AG04449 (cell line): ENCODE measurements at regions not wholly inside any gene's neighbourhood (a gene's known extent, or its start where the extent isn't known, plus 50 kb on each side); places are given as distances from the start of the nearest gene placed in this dataset.

Experiments used
- CTCF ChIA-PET: fragments of 350-600 bp; formaldehyde crosslinking; extraction: SDS; loops from one replicate; lab custom pipeline; 2021; ENCODE audit warnings: antibody characterized with exemption; lab: Yijun Ruan, JAX
- POLR2A ChIA-PET: fragments of 400-600, 350-600 bp; formaldehyde crosslinking; extraction: SDS; loops from one replicate; lab custom pipeline; 2020; ENCODE audit warnings: antibody characterized with exemption, inconsistent platforms; lab: Yijun Ruan, JAX
- DNase-seq: peaks from one replicate; pipeline ENCODE4 v3.0.0-alpha.2; 2010; ENCODE audit warnings: low read depth, low spot score
- H3K4me3 ChIP-seq: 2 replicates; pipeline ENCODE4 v1.5.1; 2011; ENCODE audit warnings: low read depth, mild to moderate bottlenecking, control low read depth, low read length
- TF ChIP-seq, protein P1 (sequence below): IDR thresholded peaks from one replicate; pipeline ENCODE4 v1.5.1; 2011; ENCODE audit warnings: mild to moderate bottlenecking, moderate library complexity, low read length, control low read depth, inconsistent platforms; ENCODE audit not compliant: insufficient read depth; ENCODE audit errors: missing control alignments

DNA sequence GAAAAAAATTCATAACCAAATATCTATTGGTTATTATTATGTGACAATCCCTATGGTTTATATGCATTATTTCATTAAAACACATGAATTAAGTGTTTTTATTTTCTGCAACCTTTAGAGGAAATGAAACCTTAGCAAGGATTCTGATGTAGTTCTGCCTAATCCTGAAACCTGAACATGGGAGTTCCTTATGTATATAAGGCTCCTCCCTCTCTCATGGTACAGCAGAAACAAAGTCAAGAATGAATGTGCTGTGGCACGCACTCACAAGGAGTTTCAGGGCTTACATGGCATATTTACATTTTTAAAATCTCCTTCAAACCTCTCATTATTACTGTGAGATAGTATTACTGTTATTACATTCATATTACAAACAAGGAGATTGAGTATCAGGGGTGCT is 426.4 kb upstream of the CITED2 start:
- POLR2A ChIA-PET, result no interaction called here
- TF ChIP-seq, protein P1, sequence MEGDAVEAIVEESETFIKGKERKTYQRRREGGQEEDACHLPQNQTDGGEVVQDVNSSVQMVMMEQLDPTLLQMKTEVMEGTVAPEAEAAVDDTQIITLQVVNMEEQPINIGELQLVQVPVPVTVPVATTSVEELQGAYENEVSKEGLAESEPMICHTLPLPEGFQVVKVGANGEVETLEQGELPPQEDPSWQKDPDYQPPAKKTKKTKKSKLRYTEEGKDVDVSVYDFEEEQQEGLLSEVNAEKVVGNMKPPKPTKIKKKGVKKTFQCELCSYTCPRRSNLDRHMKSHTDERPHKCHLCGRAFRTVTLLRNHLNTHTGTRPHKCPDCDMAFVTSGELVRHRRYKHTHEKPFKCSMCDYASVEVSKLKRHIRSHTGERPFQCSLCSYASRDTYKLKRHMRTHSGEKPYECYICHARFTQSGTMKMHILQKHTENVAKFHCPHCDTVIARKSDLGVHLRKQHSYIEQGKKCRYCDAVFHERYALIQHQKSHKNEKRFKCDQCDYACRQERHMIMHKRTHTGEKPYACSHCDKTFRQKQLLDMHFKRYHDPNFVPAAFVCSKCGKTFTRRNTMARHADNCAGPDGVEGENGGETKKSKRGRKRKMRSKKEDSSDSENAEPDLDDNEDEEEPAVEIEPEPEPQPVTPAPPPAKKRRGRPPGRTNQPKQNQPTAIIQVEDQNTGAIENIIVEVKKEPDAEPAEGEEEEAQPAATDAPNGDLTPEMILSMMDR, result no peak
- H3K4me3 ChIP-seq, result no peak overlapping the region
- CTCF ChIA-PET, result no interaction called here
- DNase-seq, result no peak

DNA sequence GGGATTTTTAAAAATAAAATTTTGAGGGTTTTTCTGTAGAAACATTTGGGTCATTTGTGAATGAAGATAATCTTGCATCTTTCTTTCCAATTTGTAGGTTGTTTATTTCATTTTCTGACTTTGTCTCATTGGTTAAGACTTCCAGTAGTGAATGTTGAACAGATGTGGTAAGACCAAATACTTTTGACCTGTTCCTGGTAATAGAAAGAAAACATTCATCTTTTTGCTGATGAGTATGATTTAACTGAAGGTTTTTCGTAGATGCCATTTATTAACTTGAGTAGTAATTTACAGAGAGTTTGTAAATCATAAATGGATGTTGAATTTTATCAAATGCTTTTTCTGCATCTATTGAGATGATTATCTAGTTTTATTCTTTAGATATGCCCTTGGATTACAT is 416.1 kb upstream of the CITED2 start:
- no peak overlapping the region for H3K4me3 ChIP-seq
- DNase-seq, result no peak
- ChIA-PET POLR2A (no interaction called here), CTCF (no interaction called here)
- TF ChIP-seq, protein P1, result no peak

GRCh38 chr6:139784222-139784769 is 409.8 kb upstream of the CITED2 start:
- no peak overlapping the region for H3K4me3 ChIP-seq
- ChIA-PET POLR2A (no interaction called here), CTCF (no interaction called here)
- TF ChIP-seq, protein P1, result no peak
- no peak for DNase-seq

GRCh38 chr6:139779988-139780774 is 405.7 kb upstream of the CITED2 start:
- ChIA-PET POLR2A (interaction anchor here (0.9 to 1.7 kb wide), 2 partner anchors 405 to 410 kb away, joined by 3 to 7 read pairs; partner anchors contain the start of gene CITED2), CTCF (no interaction called here)
- no peak for DNase-seq

DNA sequence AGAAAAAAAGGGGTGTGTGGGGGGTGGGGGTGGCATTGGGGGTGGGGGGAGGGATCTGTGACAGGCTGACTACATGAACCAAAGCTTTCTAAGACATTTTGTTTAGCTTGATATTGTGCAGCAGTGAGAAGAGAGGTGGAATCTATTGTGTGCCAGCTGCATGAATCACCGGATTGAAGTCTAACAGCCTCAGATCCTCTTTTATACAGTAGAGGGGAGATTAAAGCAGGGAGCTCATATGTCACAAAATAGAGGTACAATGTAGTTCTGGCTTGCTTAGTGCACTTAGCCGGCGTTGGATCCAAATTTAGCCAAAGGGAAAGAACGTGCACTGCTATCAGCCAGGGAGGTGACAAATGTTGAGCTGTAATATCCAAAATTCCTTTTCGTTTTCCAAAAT is 404.2 kb upstream of the CITED2 start:
- H3K4me3 ChIP-seq, result no peak overlapping the region
- TF ChIP-seq, protein P1, result no peak
- ChIA-PET CTCF (no interaction called here), POLR2A (interaction anchor here (1.7 kb wide), 1 partner anchor 404 kb away, joined by 7 read pairs; the partner anchor contains the start of gene CITED2)
- no peak for DNase-seq

More at GRCh38 chr6:139779988-139780774, 405.7 kb upstream of the CITED2 start:
- TF ChIP-seq, protein P1, result no peak
- no peak overlapping the region for H3K4me3 ChIP-seq

DNA sequence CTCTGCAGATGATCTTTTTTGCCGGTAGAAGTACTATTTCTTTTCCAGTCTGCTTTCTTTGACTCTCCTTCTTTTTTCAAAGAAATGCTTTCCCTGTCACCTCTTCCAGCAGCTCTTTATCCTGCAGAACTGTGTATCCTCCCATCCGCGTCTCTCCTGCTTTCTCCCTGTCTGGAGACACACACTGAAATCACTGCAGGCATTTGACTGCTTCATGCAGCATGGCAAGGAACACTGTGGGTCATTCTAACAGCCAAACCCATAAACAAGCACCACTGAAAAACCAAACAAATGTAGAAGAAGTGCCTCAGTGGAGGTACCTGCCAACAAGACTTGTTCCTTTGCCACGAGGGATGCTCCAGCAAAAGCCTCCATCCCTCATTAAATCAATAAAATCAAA is 403.7 kb upstream of the CITED2 start:
- H3K4me3 ChIP-seq, result no peak overlapping the region
- DNase-seq, result no peak
- TF ChIP-seq, protein P1, result no peak
- CTCF ChIA-PET, result no interaction called here
- POLR2A ChIA-PET, result interaction anchor here (1.7 kb wide), 1 partner anchor 403 kb away, joined by 7 read pairs; the partner anchor contains the start of gene CITED2
